Fibroblast of villous mesenchyme (primary cell): ENCODE measurements at regions not wholly inside any gene's neighbourhood (a gene's known extent, or its start where the extent isn't known, plus 50 kb on each side); places are given as distances from the start of the nearest gene placed in this dataset.

ENCODE experiments used
- DNase-seq: peaks from one replicate; pipeline ENCODE4 v3.0.0-alpha.2; 2010; ENCODE audit warnings: low read depth
- H3K4me3 ChIP-seq: 2 replicates; pipeline ENCODE4 v1.5.1; 2011; ENCODE audit warnings: low read depth, mild to moderate bottlenecking, low read length
- TF ChIP-seq, protein P1 (sequence below): IDR thresholded peaks from 2 replicates; pipeline ENCODE4 v1.5.1; 2012; ENCODE audit warnings: low read depth, mild to moderate bottlenecking, low read length; ENCODE audit not compliant: insufficient read depth

DNA sequence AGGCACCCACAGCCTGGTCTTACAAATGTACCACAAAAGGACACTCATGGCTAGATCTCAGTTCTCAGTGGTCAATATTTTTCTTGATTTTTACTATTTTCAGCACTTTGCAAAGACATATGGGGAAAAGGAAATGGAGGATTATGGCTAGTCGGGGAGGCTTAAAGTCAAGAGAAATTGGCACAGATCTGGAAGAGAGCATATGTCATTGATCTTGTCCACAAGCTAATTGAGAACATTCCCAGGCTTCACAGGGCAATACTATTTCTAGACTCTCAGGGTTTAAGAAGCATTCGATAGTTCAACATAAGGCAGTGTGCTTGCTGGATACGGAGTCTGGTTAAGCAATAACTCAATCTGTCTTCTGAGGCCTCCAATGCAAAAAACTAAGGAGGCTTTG, 285.8 kb downstream of the ZNF608 start:
- H3K4me3 ChIP-seq, result no peak overlapping the region
- TF ChIP-seq, protein P1, sequence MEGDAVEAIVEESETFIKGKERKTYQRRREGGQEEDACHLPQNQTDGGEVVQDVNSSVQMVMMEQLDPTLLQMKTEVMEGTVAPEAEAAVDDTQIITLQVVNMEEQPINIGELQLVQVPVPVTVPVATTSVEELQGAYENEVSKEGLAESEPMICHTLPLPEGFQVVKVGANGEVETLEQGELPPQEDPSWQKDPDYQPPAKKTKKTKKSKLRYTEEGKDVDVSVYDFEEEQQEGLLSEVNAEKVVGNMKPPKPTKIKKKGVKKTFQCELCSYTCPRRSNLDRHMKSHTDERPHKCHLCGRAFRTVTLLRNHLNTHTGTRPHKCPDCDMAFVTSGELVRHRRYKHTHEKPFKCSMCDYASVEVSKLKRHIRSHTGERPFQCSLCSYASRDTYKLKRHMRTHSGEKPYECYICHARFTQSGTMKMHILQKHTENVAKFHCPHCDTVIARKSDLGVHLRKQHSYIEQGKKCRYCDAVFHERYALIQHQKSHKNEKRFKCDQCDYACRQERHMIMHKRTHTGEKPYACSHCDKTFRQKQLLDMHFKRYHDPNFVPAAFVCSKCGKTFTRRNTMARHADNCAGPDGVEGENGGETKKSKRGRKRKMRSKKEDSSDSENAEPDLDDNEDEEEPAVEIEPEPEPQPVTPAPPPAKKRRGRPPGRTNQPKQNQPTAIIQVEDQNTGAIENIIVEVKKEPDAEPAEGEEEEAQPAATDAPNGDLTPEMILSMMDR, result no peak
- DNase-seq, result peak; percentile 36

DNA sequence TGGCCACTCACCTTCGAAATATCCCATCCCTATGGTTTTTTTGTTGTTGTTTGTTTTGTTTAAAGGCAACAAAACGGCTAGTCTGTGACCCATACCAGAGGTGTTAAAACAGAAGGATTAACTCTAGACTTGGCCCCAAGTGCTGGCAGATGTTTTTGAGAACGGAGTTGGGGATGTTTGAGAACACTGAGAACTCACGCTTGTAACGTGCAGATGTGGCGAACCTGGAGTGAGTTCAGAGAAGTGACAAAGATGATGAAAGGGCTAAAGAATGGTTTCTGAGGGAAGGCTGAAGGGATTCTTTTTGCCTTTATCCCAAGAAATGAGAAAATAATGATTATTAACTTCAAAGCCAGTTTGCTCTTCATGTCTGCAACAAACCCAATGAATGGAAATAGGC, 286.5 kb downstream of the ZNF608 start:
- TF ChIP-seq, protein P1, result no peak
- DNase-seq, result no peak
- no peak overlapping the region for H3K4me3 ChIP-seq

DNA sequence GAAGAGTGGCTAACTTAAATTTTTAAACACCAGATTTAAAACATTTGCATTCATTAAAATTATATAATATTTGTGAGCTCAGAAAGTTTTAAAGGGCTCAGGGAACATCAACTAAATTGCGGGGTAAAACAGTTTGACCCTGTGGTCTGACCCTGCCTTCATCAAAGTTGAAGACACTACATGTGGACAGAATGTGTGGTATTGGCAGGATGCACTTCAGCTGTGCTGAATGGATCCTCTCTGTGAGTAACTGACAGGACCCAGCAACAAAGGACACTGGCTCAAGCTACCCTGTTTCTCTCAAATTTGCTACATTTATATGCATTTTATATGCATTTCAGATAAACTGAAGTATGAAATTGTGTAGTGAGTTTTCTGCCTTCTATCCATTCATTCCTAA, 288.5 kb downstream of the ZNF608 start:
- no peak overlapping the region for H3K4me3 ChIP-seq
- TF ChIP-seq, protein P1, result no peak
- DNase-seq, result no peak

DNA sequence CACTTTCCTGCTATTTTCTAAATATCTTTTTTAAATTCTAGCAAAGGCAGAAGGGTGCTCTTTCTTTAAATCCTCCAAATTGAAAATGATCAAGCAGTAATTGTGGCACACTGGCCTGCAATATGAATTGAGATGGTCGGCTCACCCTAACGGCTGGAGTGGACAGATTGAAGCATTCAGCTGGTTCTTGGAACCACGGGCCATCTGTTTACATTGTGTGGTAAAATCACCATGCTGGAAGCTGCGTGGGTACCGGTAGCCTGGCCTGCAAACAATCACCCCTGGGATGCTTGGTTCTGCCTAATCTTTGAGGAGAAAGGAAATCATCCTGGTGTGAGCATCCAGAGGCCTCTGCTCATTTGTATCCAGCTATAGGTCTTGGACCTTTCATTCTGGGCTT, 289.3 kb downstream of the ZNF608 start:
- no peak for DNase-seq
- H3K4me3 ChIP-seq, result no peak overlapping the region
- TF ChIP-seq, protein P1, result no peak

DNA sequence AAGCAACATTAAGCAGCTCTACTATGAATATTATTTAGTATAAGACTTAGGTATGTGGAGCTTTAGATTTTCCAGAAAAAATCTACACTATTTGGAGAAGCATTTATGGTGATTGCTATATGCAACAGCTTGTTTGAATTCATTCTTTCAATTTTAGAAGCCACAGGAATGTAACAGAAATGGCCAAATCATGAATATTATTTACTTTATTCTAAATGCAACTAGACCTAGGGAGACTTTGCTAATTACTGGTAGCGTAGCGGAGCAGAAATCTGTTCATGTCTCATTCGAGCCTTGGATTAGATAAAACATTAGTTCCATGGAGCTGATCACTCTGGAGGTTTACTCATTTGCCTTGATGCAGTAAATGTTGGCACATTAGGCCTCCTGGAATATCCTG, 290.2 kb downstream of the ZNF608 start:
- H3K4me3 ChIP-seq, result no peak overlapping the region
- peak; percentile 19 for DNase-seq
- TF ChIP-seq, protein P1, result no peak

GRCh38 chr5:124454081-124454480, 292.4 kb downstream of the ZNF608 start:
- TF ChIP-seq, protein P1, result no peak
- no peak for DNase-seq
- no peak overlapping the region for H3K4me3 ChIP-seq
